ENCODE measurements at regions not wholly inside any gene's neighbourhood (a gene's known extent, or its start where the extent isn't known, plus 50 kb on each side); places are given as distances from the start of the nearest gene placed in this dataset.
"Not testable (repeated sequence)": the region's sequence is repeated elsewhere in the genome, so short reads cannot be mapped to it uniquely, and the experiment has no call there.

DNA sequence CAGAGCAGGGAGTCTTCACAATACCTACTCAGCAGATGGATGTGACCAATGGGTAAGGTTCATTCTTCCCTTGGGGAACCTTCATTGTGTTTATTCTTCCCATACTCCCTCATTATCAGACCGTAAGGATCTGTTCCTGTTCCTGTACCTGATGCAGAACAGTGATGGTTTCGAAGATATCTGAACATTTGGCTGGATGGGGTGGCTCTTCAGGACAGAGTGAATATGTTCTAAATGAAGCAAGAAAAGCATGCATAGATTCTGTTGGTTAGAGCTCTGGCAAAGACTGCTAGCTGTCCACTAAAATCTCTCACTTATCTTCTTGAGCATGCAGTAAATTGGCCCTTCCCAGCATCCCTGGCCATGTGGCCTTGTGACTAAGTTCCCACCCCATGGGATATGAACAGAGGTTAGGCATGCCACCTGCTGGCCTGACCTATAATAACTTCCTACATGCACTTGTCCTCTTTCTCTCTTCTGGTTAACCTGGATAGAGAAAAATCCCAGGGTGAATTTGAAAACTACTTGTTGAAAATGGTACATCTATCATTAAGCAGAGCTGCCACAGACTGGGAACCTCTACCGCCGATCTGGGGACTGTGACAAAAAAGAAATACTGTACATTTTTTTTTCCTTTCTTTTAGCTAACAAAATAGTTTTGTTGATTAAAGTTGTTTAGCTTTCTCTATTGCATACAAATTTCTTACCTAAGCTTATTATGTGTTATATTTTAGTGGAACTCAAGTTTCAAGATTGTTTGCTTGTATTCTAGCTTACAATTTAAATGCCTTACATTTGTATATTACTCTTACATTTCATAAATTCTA is 60.0 kb upstream of the BANK1 start:
- DNase-seq (ENCODE audit: low read depth in 2 of 2) = peak in 1 of 2 donors; percentile 18

DNA sequence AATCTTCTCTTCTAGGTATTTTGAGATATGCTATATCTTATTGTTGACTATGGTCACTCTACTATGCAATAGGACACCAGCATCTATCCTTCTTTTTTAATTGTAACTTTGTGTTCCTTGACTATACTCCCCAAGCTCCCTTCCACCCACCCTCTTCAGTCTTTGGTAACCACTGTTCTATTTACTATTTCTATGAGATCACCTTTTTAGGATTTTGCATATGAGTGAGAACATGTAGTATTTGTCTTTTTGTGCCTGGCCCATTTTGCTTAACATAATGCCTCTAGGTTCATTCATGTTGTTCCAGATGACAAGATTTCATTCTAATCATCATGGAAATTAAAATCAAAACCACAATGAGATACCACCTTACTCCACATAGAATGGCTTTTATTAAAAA is 63.3 kb upstream of the BANK1 start:
- DNase-seq (ENCODE audit: low read depth in 2 of 2) = no peak

DNA sequence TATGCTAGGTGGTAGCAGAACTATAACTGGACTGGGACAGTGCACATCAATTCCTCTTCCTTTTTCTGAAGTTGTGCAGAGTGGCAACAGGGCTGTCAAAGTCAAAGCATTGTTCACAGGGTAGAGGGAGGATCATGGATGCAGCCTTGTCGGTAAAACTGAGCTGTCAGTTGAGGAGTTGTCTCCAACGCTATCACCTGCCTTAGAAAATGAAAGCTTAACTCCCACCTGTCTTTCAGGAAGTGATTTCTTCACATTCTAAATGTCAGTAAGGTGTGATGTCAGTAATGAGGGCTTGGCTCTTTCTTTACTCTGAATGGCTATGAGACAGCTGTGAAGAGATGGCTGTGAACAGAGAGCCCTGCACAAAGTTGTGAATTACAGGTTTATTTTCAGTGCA is 66.4 kb upstream of the BANK1 start:
- DNase-seq (ENCODE audit: low read depth in 2 of 2) = no peak

DNA sequence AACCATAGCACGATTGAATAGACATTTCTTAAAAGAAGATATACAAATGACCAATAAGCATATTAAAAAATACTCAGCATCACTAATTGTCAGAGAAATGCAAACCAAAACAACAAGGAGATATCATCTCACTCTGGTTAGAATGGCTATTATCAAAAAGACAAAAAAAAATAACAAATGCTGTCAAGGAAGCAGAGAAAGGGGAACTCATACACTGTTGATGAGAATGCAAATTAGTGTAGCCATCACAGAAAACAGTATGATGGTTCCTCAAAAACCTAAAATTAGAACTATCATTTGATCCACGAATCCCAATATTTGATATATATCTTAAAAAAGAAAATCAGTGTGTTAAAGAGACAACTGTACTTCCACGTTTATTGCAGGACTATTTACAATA is 71.7 kb upstream of the BANK1 start:
- DNase-seq (ENCODE audit: low read depth in 2 of 2) = no peak

DNA sequence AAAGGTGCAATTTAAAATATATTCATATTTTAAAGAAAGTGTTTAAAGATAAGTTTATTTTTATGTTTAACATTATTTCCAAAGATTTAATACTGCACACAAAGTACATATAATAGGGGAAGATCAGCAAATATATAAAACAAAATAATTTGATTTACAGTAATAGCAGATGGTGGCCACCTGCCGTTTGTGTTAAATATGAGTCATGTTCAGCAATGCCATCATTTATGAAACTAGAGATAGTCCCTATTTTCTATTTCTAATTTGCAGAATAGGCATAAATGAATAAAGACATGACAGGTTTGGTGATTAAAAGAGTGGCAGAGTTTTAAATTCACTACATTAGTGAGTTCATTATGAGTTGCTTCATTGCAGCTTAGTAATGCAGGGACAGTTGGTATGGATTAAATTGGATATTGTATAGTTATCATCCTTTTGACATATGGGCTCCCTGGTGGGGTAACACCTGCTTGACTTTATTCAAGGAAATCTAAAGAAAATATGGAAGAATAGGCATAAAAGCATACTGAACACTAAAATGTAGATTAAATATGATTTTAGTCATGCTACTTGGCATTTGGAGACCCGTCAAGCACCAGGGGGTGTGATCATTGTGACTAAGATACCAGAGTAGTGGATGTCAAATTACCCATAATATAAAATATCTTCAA is 78.8 kb upstream of the BANK1 start:
- no peak for DNase-seq (ENCODE audit: low read depth in 2 of 2)

DNA sequence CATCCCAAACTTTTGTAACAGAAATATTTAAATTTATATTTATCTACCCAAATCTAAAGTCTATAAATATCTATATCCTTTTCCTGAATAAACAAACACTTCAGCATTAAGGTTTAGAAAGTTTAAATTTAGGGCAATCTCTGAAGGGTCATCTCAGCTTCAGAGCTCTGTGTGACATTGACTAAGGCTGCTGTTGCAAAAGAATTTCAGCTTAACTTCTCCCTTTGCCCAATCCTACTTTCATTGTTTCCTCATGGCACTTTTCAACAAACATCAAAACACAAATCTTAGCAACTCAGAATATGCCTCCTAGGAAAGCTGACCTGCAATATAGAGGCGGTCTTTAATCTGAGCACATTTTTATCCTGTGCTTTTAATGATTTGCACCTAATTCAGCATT is 79.7 kb upstream of the BANK1 start:
- DNase-seq (ENCODE audit: low read depth in 2 of 2) = no peak

DNA sequence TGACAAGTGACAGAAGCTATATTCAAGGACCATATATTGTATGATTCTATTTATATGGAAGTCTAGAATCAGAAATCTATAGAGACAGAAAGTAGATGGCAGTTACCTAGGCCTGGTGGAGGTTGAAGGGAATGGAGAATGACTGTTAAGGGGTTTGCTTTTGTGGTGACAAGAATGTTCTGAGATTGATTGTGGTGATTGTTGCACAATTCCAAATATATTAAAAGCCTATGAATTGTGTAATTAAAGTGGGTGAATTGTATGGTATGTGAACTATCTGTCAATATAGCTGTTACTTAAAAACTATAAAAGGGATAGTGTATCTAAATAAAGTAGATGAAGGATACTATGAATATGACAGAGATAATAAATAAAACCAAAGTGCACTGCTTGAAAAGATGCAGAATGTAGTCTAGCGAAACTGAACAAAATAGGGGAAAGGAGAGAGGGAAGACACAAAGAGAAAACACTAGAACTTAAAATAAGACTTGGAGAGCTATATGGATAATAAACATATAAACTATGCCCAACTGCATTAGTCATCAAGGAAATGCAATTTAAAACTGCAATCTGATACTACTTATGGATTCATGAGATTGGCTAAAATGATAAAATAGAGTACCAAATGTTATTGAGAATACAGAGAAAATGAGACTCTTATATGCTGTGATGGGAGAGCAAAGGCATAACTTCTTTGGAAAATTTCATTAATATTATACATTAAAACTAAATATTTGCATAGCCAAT is 82.1 kb upstream of the BANK1 start:
- DNase-seq (ENCODE audit: low read depth in 2 of 2) = no peak

DNA sequence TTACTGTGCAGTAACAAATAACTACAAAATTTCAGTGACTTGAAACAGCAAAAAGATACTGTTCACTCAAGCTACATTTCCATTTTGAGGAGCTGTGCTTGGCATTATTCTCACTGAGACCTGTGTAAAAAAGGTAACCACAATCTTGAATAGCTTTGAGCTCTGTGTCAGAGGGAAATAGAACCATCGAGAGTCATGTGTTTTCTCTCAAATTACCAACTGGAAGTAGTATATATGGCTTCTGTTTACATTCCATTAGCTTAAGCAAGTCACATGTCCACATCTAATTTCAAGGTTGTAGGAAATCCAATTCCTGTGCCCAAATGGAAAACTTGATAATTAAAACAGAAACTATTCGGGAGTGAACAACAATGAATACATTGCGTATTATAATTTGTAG is 82.9 kb upstream of the BANK1 start:
- DNase-seq (ENCODE audit: low read depth in 2 of 2) = no peak

DNA sequence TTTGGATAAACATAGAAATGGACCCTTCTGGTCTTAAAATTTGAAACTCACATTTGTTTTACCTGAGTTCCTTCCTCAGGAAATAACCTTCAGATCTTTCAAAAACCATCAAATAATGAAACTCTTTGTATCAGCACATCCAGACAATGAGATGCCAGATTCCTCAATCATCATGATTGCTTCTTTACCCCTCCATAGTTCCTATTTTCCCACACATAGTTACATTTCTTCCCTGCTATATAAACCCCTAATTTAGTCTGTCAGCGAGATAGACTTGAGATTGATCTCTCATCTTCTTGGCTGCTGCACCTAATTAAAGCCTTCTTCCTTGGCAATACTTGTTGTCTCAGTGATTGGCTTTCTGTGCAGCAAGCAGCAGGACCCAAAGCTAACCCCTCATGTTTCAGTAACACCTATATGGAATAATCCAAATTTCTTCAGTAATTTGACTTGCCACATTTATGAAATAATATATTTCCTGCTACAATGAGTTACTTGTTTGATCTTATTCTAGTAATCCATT is 83.9 kb upstream of the BANK1 start:
- DNase-seq (ENCODE audit: low read depth in 2 of 2) = no peak

DNA sequence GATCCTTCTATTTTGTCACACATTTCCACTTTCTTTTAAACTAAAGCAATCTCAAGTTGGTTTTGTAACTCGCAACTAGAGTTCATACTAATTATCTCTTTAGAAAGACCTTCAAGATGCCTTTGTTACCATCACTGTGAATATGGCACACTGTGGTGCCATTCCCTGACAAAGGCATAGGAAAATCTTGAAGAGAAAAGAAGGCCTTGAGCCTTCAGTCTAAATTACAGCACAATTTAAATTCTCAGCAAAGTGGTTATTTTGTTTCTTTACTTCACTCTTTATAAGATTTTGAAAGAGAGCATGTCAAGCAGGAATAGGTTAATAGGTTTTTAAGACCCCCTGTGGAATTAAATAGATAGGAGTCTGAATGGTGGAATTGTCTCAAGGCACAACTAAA is 89.0 kb upstream of the BANK1 start:
- DNase-seq (ENCODE audit: low read depth in 2 of 2) = no peak

DNA sequence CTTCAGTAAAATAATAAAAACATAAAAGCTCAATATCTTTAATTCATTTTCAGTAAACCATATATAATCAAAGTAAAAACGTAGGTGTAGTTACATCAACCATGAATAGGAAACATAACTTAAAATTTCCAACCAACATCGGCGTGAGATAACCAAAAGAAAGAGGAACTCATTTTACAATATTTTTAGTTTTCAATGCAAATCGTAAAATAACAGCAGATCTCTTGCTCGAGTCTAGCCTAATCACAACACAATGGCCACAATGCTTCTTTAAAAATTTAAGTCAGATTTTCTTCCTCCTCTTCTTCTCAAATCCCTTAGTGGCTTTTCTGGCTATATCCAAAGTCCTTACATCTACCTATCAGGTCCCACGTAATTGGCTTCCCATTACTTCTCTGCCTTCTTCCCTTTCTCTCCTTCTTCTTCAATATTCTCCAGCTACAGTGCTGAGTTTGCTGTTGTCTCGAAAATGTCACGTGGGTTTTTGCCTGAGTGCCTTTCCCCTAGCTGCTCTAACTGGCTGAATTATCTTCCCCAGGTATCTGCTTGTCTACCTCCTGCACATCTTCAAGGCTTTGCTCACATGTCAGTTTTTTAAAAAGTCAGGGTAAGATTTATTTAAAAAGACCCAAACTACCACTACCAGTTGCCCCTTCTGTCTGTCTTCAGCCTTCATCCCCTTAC is 90.9 kb upstream of the BANK1 start:
- DNase-seq (ENCODE audit: low read depth in 2 of 2) = no peak

DNA sequence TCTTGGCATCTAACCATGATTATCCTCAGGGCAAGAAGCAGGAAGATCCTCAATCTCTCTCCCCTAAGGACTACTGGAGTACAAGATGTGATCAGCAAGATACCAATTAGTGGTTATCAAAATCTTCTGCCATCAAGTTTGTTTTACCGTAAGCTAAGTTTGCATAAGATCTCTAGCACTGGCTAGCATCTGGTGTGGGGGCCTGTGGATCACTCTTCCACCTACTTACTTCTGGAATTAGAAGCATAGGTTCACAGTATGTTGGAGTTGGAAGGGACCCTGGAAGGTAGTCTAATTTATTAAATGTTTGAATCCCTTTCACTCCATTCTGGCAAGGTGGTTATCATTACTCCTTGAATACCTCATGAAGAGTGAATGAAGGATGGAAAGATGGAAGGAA is 93.3 kb upstream of the BANK1 start:
- DNase-seq (ENCODE audit: low read depth in 2 of 2) = no peak

DNA sequence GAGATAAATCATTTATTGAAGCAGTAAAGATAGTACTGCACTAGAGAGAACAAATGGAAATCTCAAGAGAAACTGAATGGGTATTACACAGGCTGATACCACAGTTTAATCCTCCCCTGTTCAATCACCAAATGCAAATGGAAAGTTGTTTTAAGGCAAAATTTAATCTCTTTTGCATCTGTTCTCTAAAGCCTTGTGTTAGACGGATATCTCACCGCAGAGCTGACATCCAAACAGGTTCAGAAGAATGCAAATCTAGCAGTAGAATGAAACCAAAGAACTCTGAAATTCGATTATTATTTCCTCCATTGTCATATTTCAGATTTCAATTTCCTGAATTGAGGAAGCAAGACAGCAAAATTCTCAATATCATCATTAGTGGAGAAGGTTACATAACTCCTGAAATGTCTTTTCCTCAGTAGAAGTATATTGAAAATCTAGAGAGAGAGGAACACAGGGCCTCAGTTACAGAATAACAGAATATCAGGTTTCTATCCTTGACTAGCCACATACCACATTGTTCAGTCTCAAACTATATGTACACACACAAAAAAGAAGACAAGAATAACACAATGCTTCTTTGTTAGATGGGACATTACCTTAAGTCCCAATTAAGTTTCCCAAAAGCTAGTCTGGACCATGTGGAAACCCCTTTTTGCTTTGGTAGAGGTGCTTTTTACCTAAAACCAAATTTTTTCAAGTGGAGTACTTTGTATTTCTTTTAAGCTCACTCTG is 94.1 kb upstream of the BANK1 start:
- DNase-seq (ENCODE audit: low read depth in 2 of 2) = no peak

DNA sequence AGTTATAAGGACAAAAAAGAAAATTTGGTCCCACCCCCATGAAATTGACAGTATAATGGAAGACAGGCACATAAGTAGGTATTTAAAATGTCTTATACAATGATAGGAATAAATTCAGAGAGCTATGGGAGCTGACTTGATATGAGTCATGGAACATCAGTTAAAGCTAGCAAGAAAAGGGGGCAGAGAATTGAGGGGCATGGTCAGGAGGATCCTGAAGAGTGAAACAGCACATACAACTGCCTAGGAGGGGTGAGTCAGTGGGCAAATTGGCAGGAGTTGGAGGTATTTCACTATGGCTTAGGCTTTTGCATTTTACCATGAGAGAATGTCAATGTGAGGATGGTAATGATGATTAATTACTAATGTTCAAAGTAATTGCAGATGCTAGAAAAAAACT is 95.4 kb upstream of the BANK1 start:
- no peak for DNase-seq (ENCODE audit: low read depth in 2 of 2)

DNA sequence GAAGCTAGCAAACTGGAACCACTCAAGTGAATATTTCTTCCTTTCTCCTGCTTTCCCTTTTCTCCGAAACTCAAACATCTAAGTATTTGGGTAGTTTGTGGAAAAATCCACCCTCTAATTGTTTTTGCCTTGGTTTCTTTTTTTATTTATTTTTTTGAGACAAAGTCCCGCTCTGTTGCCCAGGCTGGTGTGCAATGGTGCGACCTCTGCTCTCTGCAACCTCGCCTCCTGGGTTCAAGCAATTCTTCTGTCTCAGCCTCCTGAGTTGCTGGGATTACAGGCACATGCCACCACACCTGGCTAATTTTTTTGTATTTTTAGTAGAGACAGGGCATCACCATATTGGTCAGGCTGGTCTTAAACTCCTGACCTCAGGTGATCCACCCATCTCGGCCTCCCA is 96.1 kb upstream of the BANK1 start:
- not testable (repeated sequence) for DNase-seq (ENCODE audit: low read depth in 2 of 2)

DNA sequence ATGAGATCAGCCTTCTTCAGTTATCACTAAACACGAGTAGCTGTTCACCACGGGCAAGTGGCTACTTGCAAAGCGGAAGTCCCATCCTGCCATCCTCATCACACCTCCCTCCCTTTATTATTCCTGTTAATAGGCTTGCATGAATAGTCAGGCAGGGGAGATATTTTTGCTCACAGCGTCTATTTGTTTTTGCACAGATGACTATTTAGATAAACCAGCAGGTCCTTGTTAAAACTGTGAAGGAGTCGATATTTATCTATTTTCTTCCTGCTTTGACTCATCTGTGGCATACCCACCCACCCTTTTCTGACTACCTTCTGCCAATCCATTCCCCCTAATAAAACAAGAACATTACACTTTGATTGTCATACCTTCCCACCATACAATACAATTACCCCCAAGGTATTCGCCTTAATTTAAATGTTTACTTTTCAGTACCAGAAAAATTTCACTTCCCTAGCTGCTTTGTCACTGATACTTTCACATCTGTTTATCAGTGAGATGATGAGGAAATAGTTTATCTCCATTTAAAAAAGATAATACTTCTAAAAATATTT is 96.6 kb upstream of the BANK1 start:
- no peak for DNase-seq (ENCODE audit: low read depth in 2 of 2)

DNA sequence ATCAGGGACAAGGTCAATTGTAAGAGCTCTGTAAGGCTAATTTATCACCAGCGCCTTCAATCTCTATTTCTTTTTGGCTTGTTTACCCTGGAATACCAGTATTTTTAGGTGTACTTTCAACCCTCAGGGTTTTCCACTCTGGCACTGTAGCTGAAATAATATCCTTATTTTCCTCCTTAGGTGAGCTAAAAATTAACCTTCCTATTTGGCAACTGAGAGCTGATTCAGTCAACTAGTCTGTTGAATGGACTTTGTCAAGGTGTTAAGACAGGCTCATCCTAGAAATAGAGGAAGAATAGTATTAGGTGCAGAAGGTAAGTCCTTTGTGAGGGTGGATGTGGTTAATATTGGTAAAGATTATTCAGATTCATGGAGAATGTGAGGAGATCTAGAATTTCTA is 101.3 kb upstream of the BANK1 start:
- DNase-seq (ENCODE audit: low read depth in 2 of 2) = no peak

DNA sequence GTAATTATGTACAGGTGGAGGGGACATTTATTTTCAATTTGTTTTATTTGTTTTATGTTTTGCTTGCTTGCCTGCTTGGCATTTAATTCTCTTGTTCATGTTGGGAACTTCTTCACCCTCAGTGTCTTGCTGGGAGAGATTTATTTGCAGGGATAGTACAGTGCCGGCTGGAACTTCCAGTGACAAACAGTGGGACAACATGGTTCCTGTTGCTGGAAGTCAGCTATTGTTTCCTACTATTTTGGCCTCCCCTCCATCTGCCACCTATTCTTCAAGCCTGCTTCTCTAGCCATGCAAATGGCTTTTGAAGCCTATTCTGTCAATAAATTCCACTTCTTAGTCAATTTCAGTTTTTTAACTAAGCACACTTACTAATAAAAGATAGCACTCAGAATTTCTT is 105.4 kb upstream of the BANK1 start:
- DNase-seq (ENCODE audit: low read depth in 2 of 2) = no peak

DNA sequence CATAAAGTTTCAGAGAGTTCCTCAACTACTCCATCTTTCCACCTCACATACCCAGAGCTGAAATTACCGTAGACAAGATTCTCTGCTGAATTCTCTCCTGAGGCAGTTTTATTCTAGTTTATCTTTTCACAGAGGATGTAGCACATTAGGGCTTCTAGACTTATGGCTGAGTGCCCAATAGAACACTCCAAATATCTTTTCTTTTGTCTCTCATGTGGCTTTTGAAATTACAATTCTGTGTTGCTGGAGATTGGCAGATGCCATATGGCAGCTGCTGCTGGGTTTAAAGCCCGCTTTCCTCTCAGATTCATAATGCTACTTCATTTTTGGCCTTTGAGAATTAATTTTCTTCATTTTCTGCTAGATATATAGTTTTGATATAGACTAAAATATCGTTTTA is 107.6 kb upstream of the BANK1 start:
- no peak for DNase-seq (ENCODE audit: low read depth in 2 of 2)

DNA sequence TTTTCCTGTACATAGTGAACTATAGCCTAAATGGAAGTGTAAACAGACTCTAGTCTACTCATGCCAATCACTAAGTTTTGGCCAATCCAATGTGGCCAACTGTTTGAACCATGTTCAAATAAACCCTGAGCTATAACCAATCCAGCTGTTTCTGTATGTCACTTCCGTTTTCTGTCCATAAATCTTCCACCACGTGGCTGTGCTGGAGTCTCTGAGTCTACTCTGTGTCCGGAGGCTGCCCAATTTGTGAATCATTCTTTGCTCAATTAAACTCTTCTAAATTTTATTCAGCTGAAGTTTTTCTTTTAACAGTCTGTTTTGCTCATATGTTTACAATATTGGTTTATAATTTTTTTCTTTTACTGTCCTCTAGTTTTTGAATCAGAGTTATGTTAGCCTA is 112.3 kb upstream of the BANK1 start:
- no peak for DNase-seq (ENCODE audit: low read depth in 2 of 2)

DNA sequence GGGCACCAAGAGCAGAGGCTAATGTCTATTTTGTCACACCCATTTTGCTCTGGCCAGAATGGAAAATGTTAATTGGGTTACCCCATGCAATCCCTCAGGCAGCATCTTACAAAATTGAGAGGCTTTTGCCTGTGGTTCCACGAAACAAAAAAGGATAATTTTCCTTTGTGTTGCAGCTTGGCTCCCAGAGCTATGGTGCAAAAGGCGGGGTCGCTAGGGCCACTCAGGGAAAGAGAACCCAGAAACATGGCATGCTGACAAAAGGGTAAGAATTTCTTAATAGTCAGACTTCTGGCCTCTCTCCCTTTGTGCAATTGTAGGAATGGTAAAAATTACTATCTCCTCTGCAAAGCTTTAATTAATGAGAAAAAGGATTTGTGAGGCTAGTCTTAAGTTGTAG is 119.6 kb upstream of the BANK1 start:
- DNase-seq (ENCODE audit: low read depth in 2 of 2) = no peak

Data from stimulated activated CD8-positive, alpha-beta memory T cell treated with anti-CD3 and anti-CD28 coated beads, Interleukin-2, amount 100 ng/mL, for 48 hours (primary cell).